Activated naive CD8-positive, alpha-beta T cell treated with anti-CD3 and anti-CD28 coated beads, Interleukin-2, amount 50 U/mL, for 24 hours (primary cell): ENCODE measurements at regions not wholly inside any gene's neighbourhood (a gene's known extent, or its start where the extent isn't known, plus 50 kb on each side); places are given as distances from the start of the nearest gene placed in this dataset.
"Not testable (repeated sequence)": the region's sequence is repeated elsewhere in the genome, so short reads cannot be mapped to it uniquely, and the experiment has no call there.

Experiments
- ATAC-seq: fragments of 150-1000 bp; cut with Tn5 transposase; one replicate; pipeline ENCODE4 v1.10.0; 2021
- DNase-seq: peaks from one replicate; pipeline ENCODE4 v3.0.0; 2021
- H3K27ac Mint-ChIP-seq: one replicate; pipeline ENCODE4 v1.8.0; 2021; ENCODE audit warnings: mild to moderate bottlenecking, mixed read lengths
- H3K27me3 Mint-ChIP-seq: one replicate; pipeline ENCODE4 v1.8.0; 2021; ENCODE audit warnings: mixed read lengths
- H3K36me3 Mint-ChIP-seq: one replicate; pipeline ENCODE4 v1.8.0; 2021; ENCODE audit warnings: low read depth, mixed read lengths
- H3K4me1 Mint-ChIP-seq: one replicate; pipeline ENCODE4 v1.8.0; 2021; ENCODE audit warnings: mixed read lengths
- H3K4me3 Mint-ChIP-seq: one replicate; pipeline ENCODE4 v1.8.0; 2021; ENCODE audit warnings: mild to moderate bottlenecking, moderate library complexity, mixed read lengths
- H3K9me3 Mint-ChIP-seq: one replicate; pipeline ENCODE4 v1.8.0; 2021; ENCODE audit warnings: mixed read lengths

- Mint-ChIP-seq H3K36me3 (no peaks in the 10 kb centered on the region), H3K4me1 (no peaks in the 10 kb centered on the region), H3K27ac (no peak overlapping the region), H3K9me3 (peaks cover 9% of the 10 kb centered on the region), H3K4me3 (no peak overlapping the region), H3K27me3 (no peaks in the 10 kb centered on the region)
- DNase-seq = no peak
- no peak for ATAC-seq
Observed at GRCh38 chr1:95850763-95851162, 616.8 kb downstream of the RWDD3 start.

- no peaks in the 10 kb centered on the region for H3K27me3 Mint-ChIP-seq
- no peak for ATAC-seq
- no peaks in the 10 kb centered on the region for H3K4me1 Mint-ChIP-seq
- H3K27ac Mint-ChIP-seq = no peak overlapping the region
- H3K9me3 Mint-ChIP-seq = peaks cover 9% of the 10 kb centered on the region
- no peak for DNase-seq
- H3K36me3 Mint-ChIP-seq = no peaks in the 10 kb centered on the region
- no peak overlapping the region for H3K4me3 Mint-ChIP-seq
Observed at GRCh38 chr1:95852483-95853070, 618.6 kb downstream of the RWDD3 start.

GRCh38 chr1:95854457-95854856 is 620.4 kb downstream of the RWDD3 start:
- no peaks in the 10 kb centered on the region for H3K36me3 Mint-ChIP-seq
- no peaks in the 10 kb centered on the region for H3K27me3 Mint-ChIP-seq
- ATAC-seq (no peak), DNase-seq (no peak)
- H3K9me3 Mint-ChIP-seq = no peaks in the 10 kb centered on the region
- no peaks in the 10 kb centered on the region for H3K4me1 Mint-ChIP-seq
- H3K4me3 Mint-ChIP-seq = no peak overlapping the region
- H3K27ac Mint-ChIP-seq = no peak overlapping the region

- H3K4me1 Mint-ChIP-seq = no peaks in the 10 kb centered on the region
- DNase-seq (no peak), ATAC-seq (no peak)
Observed at GRCh38 chr1:95863086-95863485, 629.1 kb downstream of the RWDD3 start.

GRCh38 chr1:95865769-95866168 is 631.8 kb downstream of the RWDD3 start:
- H3K27me3 Mint-ChIP-seq = no peaks in the 10 kb centered on the region
- H3K36me3 Mint-ChIP-seq = no peaks in the 10 kb centered on the region
- ATAC-seq (no peak), DNase-seq (no peak)
- no peak overlapping the region for H3K27ac Mint-ChIP-seq
- H3K4me1 Mint-ChIP-seq = no peaks in the 10 kb centered on the region
- peaks cover 8% of the 10 kb centered on the region for H3K9me3 Mint-ChIP-seq
- no peak overlapping the region for H3K4me3 Mint-ChIP-seq

More at GRCh38 chr1:95863086-95863485, 629.1 kb downstream of the RWDD3 start:
- Mint-ChIP-seq H3K27me3 (no peaks in the 10 kb centered on the region), H3K36me3 (no peaks in the 10 kb centered on the region), H3K27ac (no peak overlapping the region), H3K9me3 (peaks cover 14% of the 10 kb centered on the region), H3K4me3 (no peak overlapping the region)

GRCh38 chr1:95876276-95876675 is 642.3 kb downstream of the RWDD3 start:
- ATAC-seq (no peak), DNase-seq (no peak)
- H3K36me3 Mint-ChIP-seq = no peaks in the 10 kb centered on the region
- H3K9me3 Mint-ChIP-seq = peaks cover 16% of the 10 kb centered on the region
- H3K4me3 Mint-ChIP-seq = no peak overlapping the region
- no peaks in the 10 kb centered on the region for H3K27me3 Mint-ChIP-seq
- no peak overlapping the region for H3K27ac Mint-ChIP-seq
- H3K4me1 Mint-ChIP-seq = no peaks in the 10 kb centered on the region

GRCh38 chr1:95879498-95880050 is 645.6 kb downstream of the RWDD3 start:
- no peaks in the 10 kb centered on the region for H3K4me1 Mint-ChIP-seq
- H3K36me3 Mint-ChIP-seq = no peaks in the 10 kb centered on the region
- ATAC-seq = no peak
- no peak for DNase-seq
- H3K4me3 Mint-ChIP-seq = no peak overlapping the region
- no peaks in the 10 kb centered on the region for H3K27me3 Mint-ChIP-seq
- H3K9me3 Mint-ChIP-seq = peaks cover 11% of the 10 kb centered on the region
- no peak overlapping the region for H3K27ac Mint-ChIP-seq

- no peaks in the 10 kb centered on the region for H3K36me3 Mint-ChIP-seq
- H3K4me3 Mint-ChIP-seq = no peak overlapping the region
- H3K27ac Mint-ChIP-seq = no peak overlapping the region
- DNase-seq (no peak), ATAC-seq (no peak)
- H3K27me3 Mint-ChIP-seq = no peaks in the 10 kb centered on the region
- peaks cover 4% of the 10 kb centered on the region for H3K9me3 Mint-ChIP-seq
- H3K4me1 Mint-ChIP-seq = no peaks in the 10 kb centered on the region
Observed at GRCh38 chr1:95888941-95889390, 655.0 kb downstream of the RWDD3 start.

GRCh38 chr1:95889400-95889799 is 655.4 kb downstream of the RWDD3 start:
- H3K4me1 Mint-ChIP-seq = no peaks in the 10 kb centered on the region
- ATAC-seq = no peak

GRCh38 chr1:95893921-95894320 is 659.9 kb downstream of the RWDD3 start:
- no peaks in the 10 kb centered on the region for H3K9me3 Mint-ChIP-seq
- no peaks in the 10 kb centered on the region for H3K36me3 Mint-ChIP-seq
- no peak overlapping the region for H3K27ac Mint-ChIP-seq
- H3K27me3 Mint-ChIP-seq = no peaks in the 10 kb centered on the region
- no peaks in the 10 kb centered on the region for H3K4me1 Mint-ChIP-seq
- H3K4me3 Mint-ChIP-seq = no peak overlapping the region
- ATAC-seq (no peak), DNase-seq (no peak)

More at GRCh38 chr1:95889400-95889799, 655.4 kb downstream of the RWDD3 start:
- Mint-ChIP-seq H3K27me3 (no peaks in the 10 kb centered on the region), H3K4me3 (no peak overlapping the region), H3K27ac (no peak overlapping the region), H3K9me3 (peaks cover 4% of the 10 kb centered on the region), H3K36me3 (no peaks in the 10 kb centered on the region)
- no peak for DNase-seq

- no peak for ATAC-seq
Observed at GRCh38 chr1:95903060-95903459, 669.0 kb downstream of the RWDD3 start.

GRCh38 chr1:95905818-95906395 is 671.9 kb downstream of the RWDD3 start:
- Mint-ChIP-seq H3K9me3 (peaks cover 11% of the 10 kb centered on the region), H3K36me3 (no peaks in the 10 kb centered on the region), H3K27me3 (no peaks in the 10 kb centered on the region), H3K4me3 (no peak overlapping the region), H3K27ac (no peak overlapping the region), H3K4me1 (no peaks in the 10 kb centered on the region)
- ATAC-seq (no peak), DNase-seq (no peak)

More at GRCh38 chr1:95903060-95903459, 669.0 kb downstream of the RWDD3 start:
- no peak overlapping the region for H3K27ac Mint-ChIP-seq
- H3K9me3 Mint-ChIP-seq = peaks cover 5% of the 10 kb centered on the region
- H3K4me1 Mint-ChIP-seq = no peaks in the 10 kb centered on the region
- H3K27me3 Mint-ChIP-seq = no peaks in the 10 kb centered on the region
- no peaks in the 10 kb centered on the region for H3K36me3 Mint-ChIP-seq
- DNase-seq = no peak
- H3K4me3 Mint-ChIP-seq = no peak overlapping the region

- not testable (repeated sequence) for H3K4me1 Mint-ChIP-seq, DNase-seq, H3K27me3 Mint-ChIP-seq, ATAC-seq, H3K4me3 Mint-ChIP-seq, H3K36me3 Mint-ChIP-seq, H3K27ac Mint-ChIP-seq
- H3K9me3 Mint-ChIP-seq = peaks cover 42% of the 10 kb centered on the region
Observed at GRCh38 chr1:95911739-95912138, 677.7 kb downstream of the RWDD3 start.

GRCh38 chr1:95916616-95917015 is 682.6 kb downstream of the RWDD3 start:
- Mint-ChIP-seq H3K27ac (no peak overlapping the region), H3K36me3 (peaks cover 2% of the 10 kb centered on the region), H3K9me3 (peaks cover 29% of the 10 kb centered on the region), H3K4me1 (no peaks in the 10 kb centered on the region), H3K27me3 (no peaks in the 10 kb centered on the region), H3K4me3 (no peak overlapping the region)
- ATAC-seq (no peak), DNase-seq (no peak)

- Mint-ChIP-seq H3K36me3 (no peaks in the 10 kb centered on the region), H3K27me3 (no peaks in the 10 kb centered on the region), H3K27ac (no peak overlapping the region), H3K4me3 (no peak overlapping the region), H3K4me1 (no peaks in the 10 kb centered on the region), H3K9me3 (peaks cover 5% of the 10 kb centered on the region)
- no peak for DNase-seq
- ATAC-seq = no peak
Observed at GRCh38 chr1:95924684-95925083, 690.7 kb downstream of the RWDD3 start.
